Neural progenitor cell (in vitro differentiated cells): ENCODE measurements at regions not wholly inside any gene's neighbourhood (a gene's known extent, or its start where the extent isn't known, plus 50 kb on each side); places are given as distances from the start of the nearest gene placed in this dataset.

ENCODE experiments used
- CTCF ChIP-seq: fragments of 200-600 bp; sonication (generic); IDR thresholded peaks from 2 replicates; pipeline ENCODE4 v1.5.1; 2017; ENCODE audit warnings: antibody characterized with exemption, mild to moderate bottlenecking
- EZH2 ChIP-seq: fragments of 200-600 bp; sonication (generic); IDR thresholded peaks from 2 replicates; pipeline ENCODE4 v1.6.1; 2017; ENCODE audit warnings: antibody characterized with exemption, mild to moderate bottlenecking, moderate library complexity
- EZH2phosphoT487 ChIP-seq: fragments of 200-600 bp; sonication (generic); IDR thresholded peaks from 2 replicates; pipeline ENCODE4 v1.6.1; 2017; ENCODE audit warnings: antibody characterized with exemption

GRCh38 chr4:90064196-90064595 lies 63.0 kb upstream of the CCSER1 start:
- TF ChIP-seq CTCF (no peak), EZH2 (no peak), EZH2phosphoT487 (no peak)
